Liver (tissue), 3 donors: ENCODE measurements at regions not wholly inside any gene's neighbourhood (a gene's known extent, or its start where the extent isn't known, plus 50 kb on each side); places are given as distances from the start of the nearest gene placed in this dataset.

Experiments used
- CTCF ChIP-seq: fragments of 150-350 bp; IDR thresholded peaks from 2 replicates; pipeline ENCODE4 v1.5.1; 2017; ENCODE audit warnings: improper control_type of control experiment, low read depth, low read length; ENCODE audit not compliant: missing input control
- FOXA1 ChIP-seq: IDR thresholded peaks from 2 replicates; pipeline ENCODE4 v1.6.1; 2016; ENCODE audit warnings: antibody characterized with exemption
- FOXA2 ChIP-seq: IDR thresholded peaks from 2 replicates; pipeline ENCODE4 v1.6.1; 2016; ENCODE audit warnings: antibody characterized with exemption
- JUND ChIP-seq, 2 donors: IDR thresholded peaks; 2 replicates each; pipeline ENCODE4 v1.6.1; 2016; ENCODE audit warnings: antibody characterized with exemption in 2 of 2
- RAD21 ChIP-seq, 2 donors: IDR thresholded peaks; 2 replicates each; pipeline ENCODE4 v1.6.1; 2016; ENCODE audit warnings: antibody characterized with exemption in 2 of 2, mild to moderate bottlenecking in 2 of 2
- REST ChIP-seq: IDR thresholded peaks from 2 replicates; pipeline ENCODE4 v1.6.1; 2016; ENCODE audit warnings: antibody characterized with exemption, mild to moderate bottlenecking
- SP1 ChIP-seq: IDR thresholded peaks from 2 replicates; pipeline ENCODE4 v1.6.1; 2018; ENCODE audit warnings: antibody characterized with exemption, mild to moderate bottlenecking
- TAF1 ChIP-seq: conservative IDR thresholded peaks from 2 replicates; pipeline ENCODE4 v1.6.1; 2016; ENCODE audit warnings: antibody characterized with exemption, mild to moderate bottlenecking
- YY1 ChIP-seq: IDR thresholded peaks from 2 replicates; pipeline ENCODE4 v1.6.1; 2016; ENCODE audit warnings: antibody characterized with exemption, mild to moderate bottlenecking
- TF ChIP-seq, protein P1 (sequence below): IDR thresholded peaks from 2 replicates; pipeline ENCODE4 v1.6.1; 2016; ENCODE audit warnings: antibody characterized with exemption
- TF ChIP-seq, protein P2 (sequence below): IDR thresholded peaks from 2 replicates; pipeline ENCODE4 v1.6.1; 2016; ENCODE audit warnings: antibody characterized with exemption
- donor health status: healthy.
- donor health status: healthy.

DNA sequence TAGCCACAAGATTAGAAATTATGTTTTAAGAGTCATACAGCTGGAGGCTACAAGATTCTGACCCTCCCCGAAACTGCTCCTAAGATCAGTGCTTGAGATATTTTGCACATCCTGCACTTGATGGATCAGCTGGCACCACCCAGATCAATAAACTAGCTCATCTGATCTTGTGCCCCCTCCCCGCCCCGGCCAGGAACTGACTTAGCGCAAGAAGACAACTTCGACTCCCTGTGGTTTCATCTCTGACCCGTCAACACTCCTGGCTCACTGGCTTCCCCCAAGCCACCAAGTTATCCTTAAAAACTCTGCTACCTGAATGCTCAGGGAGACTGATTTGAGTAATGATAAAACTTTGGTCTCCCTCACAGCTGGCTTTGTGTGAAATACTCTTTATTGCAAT, 73.5 kb upstream of the NPSR1 start:
- TF ChIP-seq FOXA1 (no peak), FOXA2 (no peak), JUND (IDR thresholded peaks at IDR 0.05) (no peak), YY1 (no peak), CTCF (no peak), RAD21 (IDR thresholded peaks at IDR 0.05) (no peak), TAF1 (no peak), REST (no peak), SP1 (no peak)
- TF ChIP-seq, protein P1, sequence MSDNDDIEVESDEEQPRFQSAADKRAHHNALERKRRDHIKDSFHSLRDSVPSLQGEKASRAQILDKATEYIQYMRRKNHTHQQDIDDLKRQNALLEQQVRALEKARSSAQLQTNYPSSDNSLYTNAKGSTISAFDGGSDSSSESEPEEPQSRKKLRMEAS = no peak
- TF ChIP-seq, protein P2, sequence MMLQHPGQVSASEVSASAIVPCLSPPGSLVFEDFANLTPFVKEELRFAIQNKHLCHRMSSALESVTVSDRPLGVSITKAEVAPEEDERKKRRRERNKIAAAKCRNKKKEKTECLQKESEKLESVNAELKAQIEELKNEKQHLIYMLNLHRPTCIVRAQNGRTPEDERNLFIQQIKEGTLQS = no peak
